GM12865 (cell line): ENCODE measurements at regions not wholly inside any gene's neighbourhood (a gene's known extent, or its start where the extent isn't known, plus 50 kb on each side); places are given as distances from the start of the nearest gene placed in this dataset.

Experiments used
- DNase-seq: peaks from one replicate; pipeline ENCODE4 v3.0.0; 2010; ENCODE audit warnings: low read depth
- H3K4me3 ChIP-seq: 2 replicates; pipeline ENCODE4 v1.5.1; 2011; ENCODE audit warnings: mild to moderate bottlenecking, low read depth, low read length, control low read depth
- CTCF ChIP-seq: IDR thresholded peaks from 2 replicates; pipeline ENCODE4 v1.5.1; 2011; ENCODE audit warnings: low read length, control low read depth, low read depth, inconsistent platforms; ENCODE audit not compliant: insufficient read depth; ENCODE audit errors: missing control alignments

GRCh38 chr12:42639556-42639955 lies 50.0 kb upstream of the PRICKLE1 start:
- TF ChIP-seq CTCF = no peak
- DNase-seq = no peak

More at GRCh38 chr12:42639556-42639955, 50.0 kb upstream of the PRICKLE1 start:
- H3K4me3 ChIP-seq = no peak overlapping the region
